Left ventricle myocardium inferior (tissue), 1 donor: ENCODE measurements at regions not wholly inside any gene's neighbourhood (a gene's known extent, or its start where the extent isn't known, plus 50 kb on each side); places are given as distances from the start of the nearest gene placed in this dataset.

Experiments used
- DNase-seq: peaks from one replicate; pipeline ENCODE4 v3.0.0-alpha.2; 2020
- H3K27ac ChIP-seq: fragments of 200-600 bp; replicated peaks from 2 replicates; pipeline ENCODE4 v1.8.0; 2021
- H3K27me3 ChIP-seq: fragments of 200-600 bp; 2 replicates; pipeline ENCODE4 v1.8.0; 2021; ENCODE audit warnings: low read depth
- H3K36me3 ChIP-seq: fragments of 200-600 bp; 2 replicates; pipeline ENCODE4 v1.8.0; 2021
- H3K4me1 ChIP-seq: fragments of 200-600 bp; 2 replicates; pipeline ENCODE4 v1.8.0; 2021
- H3K4me3 ChIP-seq: fragments of 200-600 bp; 2 replicates; pipeline ENCODE4 v1.8.0; 2021; ENCODE audit warnings: mild to moderate bottlenecking, moderate library complexity
- H3K9me3 ChIP-seq: fragments of 200-600 bp; replicated peaks from 2 replicates; pipeline ENCODE4 v1.8.0; 2021
- CTCF ChIP-seq: fragments of 200-600 bp; IDR thresholded peaks from 2 replicates; pipeline ENCODE4 v1.8.0; 2021; ENCODE audit warnings: antibody characterized with exemption, mild to moderate bottlenecking, borderline replicate concordance
- intact Hi-C: fragments of 100-400 bp; cut with micrococcal nuclease; formaldehyde crosslinking; loops from one replicate; pipeline ENCODE4 v1.11.0; 2022
- donor health status: DM: no; HTN: yes; CAD: no; lungs with severe emphysema.

GRCh38 chr9:13642646-13643045 lies 363.2 kb upstream of the MPDZ start:
- TF ChIP-seq CTCF: no peak
- Histone ChIP-seq H3K27me3 (no peaks in the 10 kb centered on the region), H3K36me3 (no peaks in the 10 kb centered on the region), H3K27ac (no peak overlapping the region), H3K9me3 (peaks cover 13% of the 10 kb centered on the region), H3K4me3 (no peak overlapping the region), H3K4me1 (peaks cover 17% of the 10 kb centered on the region)
- intact Hi-C loops: no loop called here
- DNase-seq: no peak

- H3K4me1 ChIP-seq: no peaks in the 10 kb centered on the region
- H3K9me3 ChIP-seq: peaks cover 12% of the 10 kb centered on the region
- DNase-seq: no peak
- intact Hi-C loops: no loop called here
- H3K27me3 ChIP-seq: no peaks in the 10 kb centered on the region
- TF ChIP-seq CTCF: no peak
- H3K4me3 ChIP-seq: no peak overlapping the region
- no peak overlapping the region for H3K27ac ChIP-seq
- H3K36me3 ChIP-seq: no peaks in the 10 kb centered on the region
Observed at GRCh38 chr9:13629067-13629466, 349.6 kb upstream of the MPDZ start.

GRCh38 chr9:13628526-13628925 lies 349.0 kb upstream of the MPDZ start:
- peaks cover 12% of the 10 kb centered on the region for H3K9me3 ChIP-seq
- H3K27me3 ChIP-seq: no peaks in the 10 kb centered on the region
- intact Hi-C loops: no loop called here
- no peak for TF ChIP-seq CTCF
- no peak overlapping the region for H3K27ac ChIP-seq
- no peak overlapping the region for H3K4me3 ChIP-seq
- DNase-seq: no peak
- no peaks in the 10 kb centered on the region for H3K4me1 ChIP-seq
- H3K36me3 ChIP-seq: no peaks in the 10 kb centered on the region

- intact Hi-C loops: no loop called here
- no peak overlapping the region for H3K27ac ChIP-seq
- no peaks in the 10 kb centered on the region for H3K27me3 ChIP-seq
- TF ChIP-seq CTCF: no peak
- peaks cover 12% of the 10 kb centered on the region for H3K9me3 ChIP-seq
- DNase-seq: no peak
- H3K36me3 ChIP-seq: no peaks in the 10 kb centered on the region
- H3K4me1 ChIP-seq: no peaks in the 10 kb centered on the region
- no peak overlapping the region for H3K4me3 ChIP-seq
Observed at GRCh38 chr9:13627502-13627901, 348.0 kb upstream of the MPDZ start.

GRCh38 chr9:13627071-13627470 lies 347.6 kb upstream of the MPDZ start:
- intact Hi-C loops: no loop called here
- Histone ChIP-seq H3K27ac (no peak overlapping the region), H3K9me3 (peaks cover 12% of the 10 kb centered on the region), H3K4me3 (no peak overlapping the region), H3K27me3 (no peaks in the 10 kb centered on the region), H3K4me1 (peaks cover 4% of the 10 kb centered on the region), H3K36me3 (no peaks in the 10 kb centered on the region)
- TF ChIP-seq CTCF: no peak
- no peak for DNase-seq

- TF ChIP-seq CTCF: no peak
- Histone ChIP-seq H3K27ac (no peak overlapping the region), H3K9me3 (peaks cover 12% of the 10 kb centered on the region), H3K36me3 (no peaks in the 10 kb centered on the region), H3K4me1 (peaks cover 9% of the 10 kb centered on the region), H3K4me3 (no peak overlapping the region), H3K27me3 (no peaks in the 10 kb centered on the region)
- intact Hi-C loops: no loop called here
- DNase-seq: no peak
Observed at GRCh38 chr9:13626601-13627000, 347.1 kb upstream of the MPDZ start.
